GM12878 (cell line): ENCODE measurements at regions not wholly inside any gene's neighbourhood (a gene's known extent, or its start where the extent isn't known, plus 50 kb on each side); places are given as distances from the start of the nearest gene placed in this dataset.

ENCODE experiments used
- ATAC-seq: fragments of 200-7000 bp; cut with Tn5 transposase; 3 replicates; pipeline ENCODE4 v1.9.1; 2020; ENCODE audit warnings: mild to moderate bottlenecking, moderate library complexity
- BruUV-seq: library from RNA; stranded (reverse); fragments of 400-500 nt; replicated peaks from 2 replicates; lab custom pipeline; 2021; lab: Mats Ljungman, UMichigan
- CTCF ChIA-PET: fragments of 300-600 bp; sonication (Branson Sonifier 250); formaldehyde crosslinking; extraction: SDS; loops from one replicate; lab custom pipeline; 2021; ENCODE audit warnings: inconsistent platforms; lab: Yijun Ruan, JAX
- POLR2A ChIA-PET: fragments of 350-600 bp; formaldehyde crosslinking; extraction: SDS; loops from one replicate; lab custom pipeline; 2021; ENCODE audit warnings: inconsistent platforms; lab: Charles Lee
- RAD21 ChIA-PET: fragments of 300-600 bp; sonication (Branson Sonifier 250); formaldehyde crosslinking; loops from one replicate; lab custom pipeline; 2023; ENCODE audit warnings: antibody characterized with exemption; ENCODE audit not compliant: unreplicated experiment; lab: Charles Lee
- SMC1A ChIA-PET: fragments of 300-600 bp; sonication (Branson Sonifier 250); formaldehyde crosslinking; loops from one replicate; lab custom pipeline; 2023; ENCODE audit not compliant: unreplicated experiment, uncharacterized antibody; lab: Charles Lee
- DNase-seq: peaks from one replicate; pipeline ENCODE4 v3.0.0-alpha.2; 2011; ENCODE audit warnings: low read depth, low spot score
- FAIRE-seq: peaks from 3 replicates; lab custom pipeline; 2011; peaks lifted over from hg19 to GRCh38; lab: Jason Lieb, UNC
- H2AFZ ChIP-seq: 2 replicates; pipeline ENCODE4 v1.6.0; 2011; ENCODE audit warnings: low read depth, low read length, control low read depth; ENCODE audit not compliant: control insufficient read depth
- H3K27ac ChIP-seq: 2 replicates; pipeline ENCODE4 v1.5.1; 2011; ENCODE audit warnings: control low read depth; ENCODE audit not compliant: control insufficient read depth, insufficient read depth
- H3K27me3 ChIP-seq, 2 experiments: replicated peaks in 1 of 2; 2 replicates each; pipeline versions ENCODE4 v1.6.0 to v1.6.1; 2011; ENCODE audit warnings: low read length in 1 of 2; ENCODE audit not compliant: control insufficient read depth in 2 of 2, insufficient read depth in 2 of 2
- H3K36me3 ChIP-seq, 2 experiments: 2 replicates each; pipeline ENCODE4 v1.5.1; 2011; ENCODE audit warnings: low read length in 1 of 2; ENCODE audit not compliant: control insufficient read depth in 2 of 2, insufficient read depth in 2 of 2
- H3K4me1 ChIP-seq: 2 replicates; pipeline ENCODE4 v1.6.1; 2011; ENCODE audit warnings: mild to moderate bottlenecking, low read length, moderate library complexity, mixed read lengths; ENCODE audit not compliant: control insufficient read depth, insufficient read depth
- H3K4me2 ChIP-seq: 2 replicates; pipeline ENCODE4 v1.6.0; 2011; ENCODE audit warnings: control low read depth; ENCODE audit not compliant: control insufficient read depth, insufficient read depth
- H3K4me3 ChIP-seq: fragments of 200-600 bp; sonication (generic); 2 replicates; pipeline ENCODE4 v1.5.1; 2016
- H3K79me2 ChIP-seq: 2 replicates; pipeline ENCODE4 v1.6.0; 2011; ENCODE audit warnings: low read length; ENCODE audit not compliant: control insufficient read depth, insufficient read depth
- H3K9ac ChIP-seq: 2 replicates; pipeline ENCODE4 v1.8.0; 2011; ENCODE audit warnings: low read length, control low read depth, mixed read lengths; ENCODE audit not compliant: control insufficient read depth, insufficient read depth
- H3K9me3 ChIP-seq: replicated peaks from 3 replicates; pipeline ENCODE4 v1.5.1; 2011; ENCODE audit warnings: mild to moderate bottlenecking, low read length; ENCODE audit not compliant: control insufficient read depth, insufficient read depth
- H4K20me1 ChIP-seq: 2 replicates; pipeline ENCODE4 v1.6.0; 2011; ENCODE audit not compliant: control insufficient read depth, insufficient read depth
- JUND ChIP-seq: IDR thresholded peaks from 2 replicates; pipeline ENCODE4 v1.6.1; 2012; ENCODE audit warnings: low read depth, mild to moderate bottlenecking, low read length, improper control_type of control experiment, moderate library complexity
- KAT2A ChIP-seq: conservative IDR thresholded peaks from 2 replicates; pipeline ENCODE4 v1.6.1; 2011; ENCODE audit warnings: low read depth, low read length; ENCODE audit not compliant: control insufficient read depth
- RELA ChIP-seq: fragments of 450-650 bp; IDR thresholded peaks from 2 replicates; pipeline ENCODE4 v1.8.0; 2014; ENCODE audit warnings: borderline replicate concordance; ENCODE audit not compliant: partially characterized antibody
- SIX5 ChIP-seq: IDR thresholded peaks from 2 replicates; pipeline ENCODE4 v1.6.1; 2011; ENCODE audit warnings: mild to moderate bottlenecking, low read depth, low read length, moderate library complexity; ENCODE audit not compliant: severe bottlenecking
- TAF1 ChIP-seq: IDR thresholded peaks from 2 replicates; pipeline ENCODE4 v1.6.1; 2011; ENCODE audit warnings: mild to moderate bottlenecking, low read depth, low read length, borderline replicate concordance
- TCF7 ChIP-seq: IDR thresholded peaks from 2 replicates; pipeline ENCODE4 v1.6.1; 2014; ENCODE audit warnings: antibody characterized with exemption, borderline replicate concordance
- WGBS: methylation state at CpG from one replicate; pipeline ENCODE4 v1.1.6; 2016; ENCODE audit warnings: low lambda C conversion rate; ENCODE audit not compliant: insufficient replicate concordance, insufficient coverage; ENCODE audit errors: missing lambda C conversion rate; 5-methylcytosine and 5-hydroxymethylcytosine counted together
- in situ Hi-C: fragments of 300-500 bp; cut with MboI; formaldehyde crosslinking; loops from 9 replicates; pipeline ENCODE4 v1.14.3; 2018; ENCODE audit warnings: mixed read lengths
- intact Hi-C: fragments of 100-400 bp; cut with micrococcal nuclease; formaldehyde crosslinking; loops from one replicate; pipeline ENCODE4 v1.14.2; 2022; ENCODE audit not compliant: unreplicated experiment
- TF ChIP-seq, protein P1 (sequence below): fragments of 150-350 bp; IDR thresholded peaks from 2 replicates; pipeline ENCODE4 v1.6.1; 2016; ENCODE audit warnings: low read depth, low read length
- TF ChIP-seq, protein P2 (sequence below): IDR thresholded peaks from 2 replicates; pipeline ENCODE4 v1.6.1; 2011; ENCODE audit warnings: borderline replicate concordance, low read depth, mild to moderate bottlenecking, moderate library complexity, mixed read lengths, low read length; ENCODE audit not compliant: insufficient read depth; ENCODE audit errors: extremely low read length
- TF ChIP-seq, protein P3 (sequence below): IDR thresholded peaks from 2 replicates; pipeline ENCODE4 v1.6.1; 2012; ENCODE audit warnings: mild to moderate bottlenecking, low read depth, low read length
- TF ChIP-seq, protein P4 (sequence below): fragments of 450-650 bp; IDR thresholded peaks from 2 replicates; pipeline ENCODE4 v1.6.1; 2017; ENCODE audit warnings: borderline replicate concordance
- TF ChIP-seq, protein P5 (sequence below): fragments of 450-650 bp; IDR thresholded peaks from 2 replicates; pipeline ENCODE4 v1.6.1; 2016; ENCODE audit warnings: mild to moderate bottlenecking

DNA sequence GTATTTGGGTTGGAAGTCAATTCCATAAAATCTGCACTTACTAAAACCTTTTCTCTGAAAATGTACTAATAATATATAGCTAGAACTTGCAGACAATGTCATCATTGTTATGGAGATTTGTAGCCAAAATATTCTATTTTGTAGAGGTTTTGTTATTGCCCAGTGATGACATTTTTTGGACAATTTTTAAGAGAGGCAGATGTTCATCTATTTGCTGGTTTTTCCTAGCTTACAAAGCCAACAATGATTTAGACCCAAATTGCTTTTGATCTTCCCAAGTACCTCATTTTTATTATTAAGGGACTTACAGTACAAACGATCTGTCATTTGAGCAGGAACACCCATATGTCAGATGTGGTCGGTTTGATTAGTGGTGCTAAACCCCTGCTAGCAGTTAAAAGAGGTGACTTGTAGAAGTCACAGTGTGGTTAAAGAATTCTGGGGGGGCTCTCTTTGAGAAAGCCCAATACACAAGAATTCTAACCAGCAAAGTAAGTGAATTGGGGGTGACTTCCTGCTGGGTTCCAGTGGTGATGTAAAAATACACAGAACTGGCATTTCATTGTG, 136.2 kb downstream of the KIT start:
- Histone ChIP-seq H3K4me2 (no peak overlapping the region), H3K9ac (no peak overlapping the region), H4K20me1 (no peaks in the 10 kb centered on the region), H3K9me3 (no peaks in the 10 kb centered on the region), H3K27ac (no peak overlapping the region), H3K79me2 (no peaks in the 10 kb centered on the region), H3K27me3 (no peaks in the 10 kb centered on the region), H3K4me3 (no peak overlapping the region), H3K4me1 (no peaks in the 10 kb centered on the region), H2AFZ (no peak overlapping the region), H3K36me3 (no peaks in the 10 kb centered on the region)
- TF ChIP-seq, protein P1, sequence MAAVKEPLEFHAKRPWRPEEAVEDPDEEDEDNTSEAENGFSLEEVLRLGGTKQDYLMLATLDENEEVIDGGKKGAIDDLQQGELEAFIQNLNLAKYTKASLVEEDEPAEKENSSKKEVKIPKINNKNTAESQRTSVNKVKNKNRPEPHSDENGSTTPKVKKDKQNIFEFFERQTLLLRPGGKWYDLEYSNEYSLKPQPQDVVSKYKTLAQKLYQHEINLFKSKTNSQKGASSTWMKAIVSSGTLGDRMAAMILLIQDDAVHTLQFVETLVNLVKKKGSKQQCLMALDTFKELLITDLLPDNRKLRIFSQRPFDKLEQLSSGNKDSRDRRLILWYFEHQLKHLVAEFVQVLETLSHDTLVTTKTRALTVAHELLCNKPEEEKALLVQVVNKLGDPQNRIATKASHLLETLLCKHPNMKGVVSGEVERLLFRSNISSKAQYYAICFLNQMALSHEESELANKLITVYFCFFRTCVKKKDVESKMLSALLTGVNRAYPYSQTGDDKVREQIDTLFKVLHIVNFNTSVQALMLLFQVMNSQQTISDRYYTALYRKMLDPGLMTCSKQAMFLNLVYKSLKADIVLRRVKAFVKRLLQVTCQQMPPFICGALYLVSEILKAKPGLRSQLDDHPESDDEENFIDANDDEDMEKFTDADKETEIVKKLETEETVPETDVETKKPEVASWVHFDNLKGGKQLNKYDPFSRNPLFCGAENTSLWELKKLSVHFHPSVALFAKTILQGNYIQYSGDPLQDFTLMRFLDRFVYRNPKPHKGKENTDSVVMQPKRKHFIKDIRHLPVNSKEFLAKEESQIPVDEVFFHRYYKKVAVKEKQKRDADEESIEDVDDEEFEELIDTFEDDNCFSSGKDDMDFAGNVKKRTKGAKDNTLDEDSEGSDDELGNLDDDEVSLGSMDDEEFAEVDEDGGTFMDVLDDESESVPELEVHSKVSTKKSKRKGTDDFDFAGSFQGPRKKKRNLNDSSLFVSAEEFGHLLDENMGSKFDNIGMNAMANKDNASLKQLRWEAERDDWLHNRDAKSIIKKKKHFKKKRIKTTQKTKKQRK, result no peak
- TF ChIP-seq SIX5, result no peak
- TF ChIP-seq, protein P2, sequence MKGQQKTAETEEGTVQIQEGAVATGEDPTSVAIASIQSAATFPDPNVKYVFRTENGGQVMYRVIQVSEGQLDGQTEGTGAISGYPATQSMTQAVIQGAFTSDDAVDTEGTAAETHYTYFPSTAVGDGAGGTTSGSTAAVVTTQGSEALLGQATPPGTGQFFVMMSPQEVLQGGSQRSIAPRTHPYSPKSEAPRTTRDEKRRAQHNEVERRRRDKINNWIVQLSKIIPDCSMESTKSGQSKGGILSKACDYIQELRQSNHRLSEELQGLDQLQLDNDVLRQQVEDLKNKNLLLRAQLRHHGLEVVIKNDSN, result no peak
- TF ChIP-seq, protein P3, sequence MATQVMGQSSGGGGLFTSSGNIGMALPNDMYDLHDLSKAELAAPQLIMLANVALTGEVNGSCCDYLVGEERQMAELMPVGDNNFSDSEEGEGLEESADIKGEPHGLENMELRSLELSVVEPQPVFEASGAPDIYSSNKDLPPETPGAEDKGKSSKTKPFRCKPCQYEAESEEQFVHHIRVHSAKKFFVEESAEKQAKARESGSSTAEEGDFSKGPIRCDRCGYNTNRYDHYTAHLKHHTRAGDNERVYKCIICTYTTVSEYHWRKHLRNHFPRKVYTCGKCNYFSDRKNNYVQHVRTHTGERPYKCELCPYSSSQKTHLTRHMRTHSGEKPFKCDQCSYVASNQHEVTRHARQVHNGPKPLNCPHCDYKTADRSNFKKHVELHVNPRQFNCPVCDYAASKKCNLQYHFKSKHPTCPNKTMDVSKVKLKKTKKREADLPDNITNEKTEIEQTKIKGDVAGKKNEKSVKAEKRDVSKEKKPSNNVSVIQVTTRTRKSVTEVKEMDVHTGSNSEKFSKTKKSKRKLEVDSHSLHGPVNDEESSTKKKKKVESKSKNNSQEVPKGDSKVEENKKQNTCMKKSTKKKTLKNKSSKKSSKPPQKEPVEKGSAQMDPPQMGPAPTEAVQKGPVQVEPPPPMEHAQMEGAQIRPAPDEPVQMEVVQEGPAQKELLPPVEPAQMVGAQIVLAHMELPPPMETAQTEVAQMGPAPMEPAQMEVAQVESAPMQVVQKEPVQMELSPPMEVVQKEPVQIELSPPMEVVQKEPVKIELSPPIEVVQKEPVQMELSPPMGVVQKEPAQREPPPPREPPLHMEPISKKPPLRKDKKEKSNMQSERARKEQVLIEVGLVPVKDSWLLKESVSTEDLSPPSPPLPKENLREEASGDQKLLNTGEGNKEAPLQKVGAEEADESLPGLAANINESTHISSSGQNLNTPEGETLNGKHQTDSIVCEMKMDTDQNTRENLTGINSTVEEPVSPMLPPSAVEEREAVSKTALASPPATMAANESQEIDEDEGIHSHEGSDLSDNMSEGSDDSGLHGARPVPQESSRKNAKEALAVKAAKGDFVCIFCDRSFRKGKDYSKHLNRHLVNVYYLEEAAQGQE, result no peak
- TF ChIP-seq, protein P4, sequence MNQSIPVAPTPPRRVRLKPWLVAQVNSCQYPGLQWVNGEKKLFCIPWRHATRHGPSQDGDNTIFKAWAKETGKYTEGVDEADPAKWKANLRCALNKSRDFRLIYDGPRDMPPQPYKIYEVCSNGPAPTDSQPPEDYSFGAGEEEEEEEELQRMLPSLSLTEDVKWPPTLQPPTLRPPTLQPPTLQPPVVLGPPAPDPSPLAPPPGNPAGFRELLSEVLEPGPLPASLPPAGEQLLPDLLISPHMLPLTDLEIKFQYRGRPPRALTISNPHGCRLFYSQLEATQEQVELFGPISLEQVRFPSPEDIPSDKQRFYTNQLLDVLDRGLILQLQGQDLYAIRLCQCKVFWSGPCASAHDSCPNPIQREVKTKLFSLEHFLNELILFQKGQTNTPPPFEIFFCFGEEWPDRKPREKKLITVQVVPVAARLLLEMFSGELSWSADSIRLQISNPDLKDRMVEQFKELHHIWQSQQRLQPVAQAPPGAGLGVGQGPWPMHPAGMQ, result no peak
- TF ChIP-seq JUND, result no peak
- TF ChIP-seq TCF7, result no peak
- TF ChIP-seq RELA, result no peak
- TF ChIP-seq, protein P5, sequence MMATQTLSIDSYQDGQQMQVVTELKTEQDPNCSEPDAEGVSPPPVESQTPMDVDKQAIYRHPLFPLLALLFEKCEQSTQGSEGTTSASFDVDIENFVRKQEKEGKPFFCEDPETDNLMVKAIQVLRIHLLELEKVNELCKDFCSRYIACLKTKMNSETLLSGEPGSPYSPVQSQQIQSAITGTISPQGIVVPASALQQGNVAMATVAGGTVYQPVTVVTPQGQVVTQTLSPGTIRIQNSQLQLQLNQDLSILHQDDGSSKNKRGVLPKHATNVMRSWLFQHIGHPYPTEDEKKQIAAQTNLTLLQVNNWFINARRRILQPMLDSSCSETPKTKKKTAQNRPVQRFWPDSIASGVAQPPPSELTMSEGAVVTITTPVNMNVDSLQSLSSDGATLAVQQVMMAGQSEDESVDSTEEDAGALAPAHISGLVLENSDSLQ, result no peak
- TF ChIP-seq KAT2A, result no peak
- no peak for TF ChIP-seq TAF1
- no TSS peak for BruUV-seq
- no peak for FAIRE-seq
- RAD21 ChIA-PET, result no interaction called here
- CTCF ChIA-PET, result no interaction called here
- no peak for ATAC-seq
- in situ Hi-C loops (no loop called here), intact Hi-C loops (no loop called here)
- 0% methylated on average over 2 of the region's 2 CpGs for WGBS
- SMC1A ChIA-PET, result no interaction called here
- POLR2A ChIA-PET, result no interaction called here
- DNase-seq, result no peak
